HepG2 (cell line): ENCODE measurements at regions not wholly inside any gene's neighbourhood (a gene's known extent, or its start where the extent isn't known, plus 50 kb on each side); places are given as distances from the start of the nearest gene placed in this dataset.

ENCODE experiments used
- ATAC-seq: fragments of 200-7000 bp; cut with Tn5 transposase; 3 replicates; pipeline ENCODE4 v1.9.1; 2020; ENCODE audit warnings: mild to moderate bottlenecking, moderate library complexity
- BruUV-seq: library from RNA; stranded (reverse); fragments of 400-500 nt; replicated peaks from 2 replicates; lab custom pipeline; 2021; lab: Mats Ljungman, UMichigan
- CTCF ChIA-PET: fragments of 300-600 bp; formaldehyde crosslinking; extraction: SDS; loops from one replicate; lab custom pipeline; 2021; ENCODE audit warnings: low total read pairs, inconsistent platforms, low intra/inter-chr PET ratio; lab: Yijun Ruan, JAX
- POLR2A ChIA-PET: fragments of 350-600 bp; sonication (Branson Sonifier 250); formaldehyde crosslinking; loops from one replicate; lab custom pipeline; 2020; ENCODE audit warnings: antibody characterized with exemption, inconsistent platforms; lab: Yijun Ruan, JAX
- DNase-seq: peaks from one replicate; pipeline ENCODE4 v3.0.0-alpha.2; 2015; ENCODE audit warnings: low spot score
- FAIRE-seq: peaks from 3 replicates; lab custom pipeline; 2011; peaks lifted over from hg19 to GRCh38; lab: Jason Lieb, UNC
- H2AFZ ChIP-seq: one replicate; pipeline ENCODE4 v1.6.1; 2011; ENCODE audit warnings: low read length, inconsistent platforms
- H3K27ac ChIP-seq: fragments of 300-600 bp; 3 replicates; pipeline ENCODE4 v1.8.0; 2011; ENCODE audit warnings: mixed run types, mild to moderate bottlenecking, mixed read lengths, low read length, inconsistent platforms; ENCODE audit not compliant: insufficient read depth; ENCODE audit errors: extremely low read length
- H3K27me3 ChIP-seq, 2 experiments: fragments of 200-600 bp in 1 of 2; 2 replicates in 1 of 2; 3 replicates in 1 of 2; pipeline versions ENCODE4 v1.6.0 to v1.8.0; 2011; ENCODE audit warnings: low read length in 2 of 2, mild to moderate bottlenecking in 2 of 2, moderate library complexity in 2 of 2, inconsistent platforms in 1 of 2; ENCODE audit not compliant: insufficient read depth in 2 of 2, control insufficient read depth in 1 of 2
- H3K36me3 ChIP-seq, 2 experiments: fragments of 200-600 bp in 1 of 2; replicated peaks in 1 of 2; 2 replicates in 1 of 2; 3 replicates in 1 of 2; pipeline versions ENCODE4 v1.5.1 to v1.8.0; 2011; ENCODE audit warnings: low read length in 2 of 2, inconsistent platforms in 1 of 2; ENCODE audit not compliant: insufficient read depth in 2 of 2, control insufficient read depth in 1 of 2
- H3K4me1 ChIP-seq: 2 replicates; pipeline ENCODE4 v1.5.1; 2012; ENCODE audit warnings: low read length, inconsistent platforms; ENCODE audit not compliant: insufficient read depth
- H3K4me2 ChIP-seq: 2 replicates; pipeline ENCODE4 v1.6.0; 2011; ENCODE audit warnings: low read depth, low read length, inconsistent platforms
- H3K4me3 ChIP-seq, 3 experiments: fragments of 200-600 bp in 1 of 3; sonication (generic), shearing (Covaris generic) in 1 of 3; replicated peaks in 1 of 3; 2 replicates each; pipeline ENCODE4 v1.5.1; 2011 to 2016; ENCODE audit warnings: low read length in 3 of 3, inconsistent platforms in 2 of 3, low read depth in 2 of 3, mild to moderate bottlenecking in 2 of 3, control low read depth in 1 of 3, mixed read lengths in 1 of 3; ENCODE audit not compliant: insufficient read depth in 1 of 3
- H3K79me2 ChIP-seq: one replicate; pipeline ENCODE4 v1.6.1; 2011; ENCODE audit warnings: low read length, inconsistent platforms; ENCODE audit not compliant: insufficient read depth
- H3K9ac ChIP-seq: 2 replicates; pipeline ENCODE4 v1.6.0; 2011; ENCODE audit warnings: mild to moderate bottlenecking, low read depth, low read length, inconsistent platforms; ENCODE audit not compliant: insufficient read depth
- H3K9me3 ChIP-seq: 2 replicates; pipeline ENCODE4 v1.5.1; 2012; ENCODE audit warnings: mild to moderate bottlenecking, low read length
- H4K20me1 ChIP-seq: 2 replicates; pipeline ENCODE4 v1.6.0; 2011; ENCODE audit warnings: inconsistent platforms, mild to moderate bottlenecking, low read length, moderate library complexity; ENCODE audit not compliant: insufficient read depth
- FOXO1 ChIP-seq: sonication (generic); formaldehyde crosslinking; IDR thresholded peaks from 2 replicates; pipeline ENCODE4 v1.4.0; 2020; ENCODE audit warnings: missing genetic modification reagents
- HDAC2 ChIP-seq: sonication (generic); formaldehyde crosslinking; IDR thresholded peaks from 2 replicates; pipeline ENCODE4 v1.4.0; 2020; ENCODE audit warnings: missing genetic modification reagents
- KDM2A ChIP-seq: sonication (generic); formaldehyde crosslinking; IDR thresholded peaks from 2 replicates; pipeline ENCODE4 v1.4.0; 2020; ENCODE audit warnings: low read depth, missing genetic modification reagents, borderline replicate concordance
- NCOA2 ChIP-seq: sonication (generic); formaldehyde crosslinking; IDR thresholded peaks from 2 replicates; pipeline ENCODE4 v1.8.0; 2022; ENCODE audit warnings: inconsistent platforms
- REL ChIP-seq: sonication (generic); formaldehyde crosslinking; conservative IDR thresholded peaks from 2 replicates; pipeline ENCODE4 v1.8.0; 2022; ENCODE audit warnings: mild to moderate bottlenecking, missing genetic modification reagents, moderate library complexity
- SAP130 ChIP-seq: IDR thresholded peaks from 2 replicates; pipeline ENCODE4 v1.6.1; 2016; ENCODE audit warnings: low read depth
- SMARCC2 ChIP-seq: fragments of 450-650 bp; IDR thresholded peaks from 2 replicates; pipeline ENCODE4 v1.6.1; 2017; ENCODE audit warnings: antibody characterized with exemption, mild to moderate bottlenecking
- SOX6 ChIP-seq, 2 experiments: fragments of 450-650 bp in 1 of 2; sonication (generic) in 1 of 2; formaldehyde crosslinking in 1 of 2; IDR thresholded peaks; 2 replicates each; pipeline versions ENCODE4 v1.4.0 to v1.6.1; 2017 to 2020; ENCODE audit warnings: antibody characterized with exemption in 1 of 2, mild to moderate bottlenecking in 1 of 2, missing genetic modification reagents in 1 of 2
- THAP11 ChIP-seq: IDR thresholded peaks from 2 replicates; pipeline ENCODE4 v1.6.1; 2016; ENCODE audit warnings: missing biosample characterization, missing genetic modification reagents
- ZFP90 ChIP-seq: sonication (generic); formaldehyde crosslinking; IDR thresholded peaks from 2 replicates; pipeline ENCODE4 v1.8.0; 2022; ENCODE audit warnings: missing genetic modification reagents, mild to moderate bottlenecking, inconsistent platforms, borderline replicate concordance
- ZNF563 ChIP-seq: sonication (generic); formaldehyde crosslinking; IDR thresholded peaks from 2 replicates; pipeline ENCODE4 v1.8.0; 2022; ENCODE audit warnings: mild to moderate bottlenecking, moderate library complexity, missing genetic modification reagents
- ZNF775 ChIP-seq: sonication (generic); formaldehyde crosslinking; IDR thresholded peaks from 2 replicates; pipeline ENCODE4 v1.4.0; 2020; ENCODE audit warnings: missing genetic modification reagents, mild to moderate bottlenecking, moderate library complexity, borderline replicate concordance
- ZZZ3 ChIP-seq: sonication (generic); formaldehyde crosslinking; IDR thresholded peaks from 2 replicates; pipeline ENCODE4 v1.4.0; 2020; ENCODE audit warnings: missing genetic modification reagents, mild to moderate bottlenecking, borderline replicate concordance
- WGBS: methylation state at CpG from one replicate; pipeline ENCODE4 v1.1.6; 2017; ENCODE audit warnings: low lambda C conversion rate; 5-methylcytosine and 5-hydroxymethylcytosine counted together
- in situ Hi-C: cut with HindIII; loops from 2 replicates; pipeline ENCODE4 v1.10.0; 2017; ENCODE audit warnings: low pct_unique_long_range_greater_than_20kb; ENCODE audit not compliant: extremely low pct_ligation_motif_present
- intact Hi-C: fragments of 100-400 bp; cut with micrococcal nuclease; formaldehyde crosslinking; loops from one replicate; pipeline ENCODE4 v1.10.0; 2022; ENCODE audit not compliant: unreplicated experiment
- TF ChIP-seq, protein P1 (sequence below): sonication (generic); formaldehyde crosslinking; IDR thresholded peaks from 2 replicates; pipeline ENCODE4 v1.8.1; 2023; ENCODE audit warnings: mild to moderate bottlenecking, inconsistent platforms, moderate library complexity, missing genetic modification reagents, borderline replicate concordance
- TF ChIP-seq, protein P2 (sequence below): sonication (generic); formaldehyde crosslinking; IDR thresholded peaks from 2 replicates; pipeline ENCODE4 v1.5.0; 2020; ENCODE audit warnings: mild to moderate bottlenecking, low read depth, missing genetic modification reagents, borderline replicate concordance

DNA sequence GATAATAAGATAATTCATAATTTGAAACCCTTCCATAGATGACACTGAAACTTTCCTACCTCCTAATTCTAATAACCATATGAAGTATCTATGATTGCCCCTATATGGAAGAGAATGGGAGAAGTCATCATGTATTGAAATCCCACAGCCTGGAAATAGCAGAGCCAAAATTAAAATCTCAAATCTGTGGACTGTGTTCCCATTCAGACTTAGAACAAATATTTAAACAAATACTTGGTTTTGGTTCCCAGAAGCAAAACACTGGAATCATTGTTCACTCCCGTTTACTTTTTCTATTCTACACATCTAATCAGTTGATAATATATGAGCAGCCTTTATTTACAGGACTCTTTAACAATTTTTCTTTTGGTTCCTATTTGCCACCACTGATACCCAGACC, 92.6 kb upstream of the PTPRD start (continued):
- TF ChIP-seq NCOA2 (CRISPR knock-in tag): no peak
- no peak for TF ChIP-seq ZNF775 (CRISPR knock-in tag)
- no peak for TF ChIP-seq SAP130 (CRISPR knock-in tag)
- no peak for TF ChIP-seq ZNF563 (CRISPR knock-in tag)
- no peak for TF ChIP-seq FOXO1 (CRISPR knock-in tag)
- TF ChIP-seq, protein P1, sequence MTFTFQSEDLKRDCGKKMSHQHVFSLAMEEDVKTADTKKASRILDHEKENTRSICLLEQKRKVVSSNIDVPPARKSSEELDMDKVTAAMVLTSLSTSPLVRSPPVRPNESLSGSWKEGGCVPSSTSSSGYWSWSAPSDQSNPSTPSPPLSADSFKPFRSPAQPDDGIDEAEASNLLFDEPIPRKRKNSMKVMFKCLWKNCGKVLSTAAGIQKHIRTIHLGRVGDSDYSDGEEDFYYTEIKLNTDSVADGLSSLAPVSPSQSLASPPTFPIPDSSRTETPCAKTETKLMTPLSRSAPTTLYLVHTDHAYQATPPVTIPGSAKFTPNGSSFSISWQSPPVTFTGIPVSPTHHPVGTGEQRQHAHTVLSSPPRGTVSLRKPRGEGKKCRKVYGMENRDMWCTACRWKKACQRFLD (CRISPR knock-in tag): no peak
- no peak for TF ChIP-seq SOX6 (IDR thresholded peaks at IDR 0.05)
- no peak for TF ChIP-seq SOX6 (CRISPR knock-in tag; IDR thresholded peaks at IDR 0.05)
- no peak for TF ChIP-seq ZZZ3 (CRISPR knock-in tag)
- TF ChIP-seq, all 625 proteins: peak for 0

DNA sequence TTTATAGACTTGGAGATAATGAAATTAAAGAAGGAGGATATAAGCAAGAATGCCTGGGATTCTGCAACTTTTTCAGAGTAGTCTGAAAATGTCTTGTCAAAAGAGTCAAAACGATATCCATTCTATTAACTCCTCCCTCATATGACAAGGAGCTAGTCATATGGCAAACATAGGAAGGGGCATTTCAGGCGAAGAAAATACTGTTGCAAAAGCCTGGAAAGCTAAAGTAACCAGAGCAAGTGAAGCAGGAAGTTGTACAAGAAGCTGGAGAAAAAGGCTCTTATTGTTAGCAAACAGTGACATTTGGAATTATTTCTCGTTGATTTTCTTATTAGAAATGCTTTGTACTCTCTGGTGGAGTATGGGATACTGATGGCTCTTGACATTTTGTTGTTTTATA, 94.0 kb upstream of the PTPRD start:
- WGBS: 1% methylated on average over 3 of the region's 3 CpGs

More for the DNA sequence above, 94.0 kb upstream of the PTPRD start:
- H3K9me3 ChIP-seq: peaks cover 38% of the 10 kb centered on the region
- H3K4me1 ChIP-seq: no peaks in the 10 kb centered on the region
- H4K20me1 ChIP-seq: no peaks in the 10 kb centered on the region
- in situ Hi-C loops: no loop called here
- intact Hi-C loops: no loop called here
- no peak for FAIRE-seq
- no peak overlapping the region for H3K9ac ChIP-seq
- H3K27ac ChIP-seq: no peak overlapping the region
- POLR2A ChIA-PET: no interaction called here
- ATAC-seq: no peak
- H3K4me3 ChIP-seq: no peak overlapping the region
- CTCF ChIA-PET: no interaction called here
- no TSS peak for BruUV-seq
- H3K4me2 ChIP-seq: no peak overlapping the region
- TF ChIP-seq ZFP90 (CRISPR knock-in tag) (no peak), REL (CRISPR knock-in tag) (no peak), KDM2A (CRISPR knock-in tag) (no peak), THAP11 (CRISPR knock-in tag) (no peak), SMARCC2 (no peak), HDAC2 (CRISPR knock-in tag) (no peak)
- TF ChIP-seq, protein P2, sequence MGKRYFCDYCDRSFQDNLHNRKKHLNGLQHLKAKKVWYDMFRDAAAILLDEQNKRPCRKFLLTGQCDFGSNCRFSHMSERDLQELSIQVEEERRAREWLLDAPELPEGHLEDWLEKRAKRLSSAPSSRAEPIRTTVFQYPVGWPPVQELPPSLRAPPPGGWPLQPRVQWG (CRISPR knock-in tag): no peak
- TF ChIP-seq, all 625 proteins: peak for 0
- Histone ChIP-seq H3K27me3 (no peaks in the 10 kb centered on the region), H2AFZ (no peak overlapping the region), H3K36me3 (no peaks in the 10 kb centered on the region), H3K79me2 (no peaks in the 10 kb centered on the region)
- no peak for DNase-seq
